ENCODE measurements at regions not wholly inside any gene's neighbourhood (a gene's known extent, or its start where the extent isn't known, plus 50 kb on each side); places are given as distances from the start of the nearest gene placed in this dataset.
"Not testable (repeated sequence)": the region's sequence is repeated elsewhere in the genome, so short reads cannot be mapped to it uniquely, and the experiment has no call there.

GRCh38 chr4:112708772-112709171, 71.8 kb downstream of the LARP7 start:
- no peak for DNase-seq

DNA sequence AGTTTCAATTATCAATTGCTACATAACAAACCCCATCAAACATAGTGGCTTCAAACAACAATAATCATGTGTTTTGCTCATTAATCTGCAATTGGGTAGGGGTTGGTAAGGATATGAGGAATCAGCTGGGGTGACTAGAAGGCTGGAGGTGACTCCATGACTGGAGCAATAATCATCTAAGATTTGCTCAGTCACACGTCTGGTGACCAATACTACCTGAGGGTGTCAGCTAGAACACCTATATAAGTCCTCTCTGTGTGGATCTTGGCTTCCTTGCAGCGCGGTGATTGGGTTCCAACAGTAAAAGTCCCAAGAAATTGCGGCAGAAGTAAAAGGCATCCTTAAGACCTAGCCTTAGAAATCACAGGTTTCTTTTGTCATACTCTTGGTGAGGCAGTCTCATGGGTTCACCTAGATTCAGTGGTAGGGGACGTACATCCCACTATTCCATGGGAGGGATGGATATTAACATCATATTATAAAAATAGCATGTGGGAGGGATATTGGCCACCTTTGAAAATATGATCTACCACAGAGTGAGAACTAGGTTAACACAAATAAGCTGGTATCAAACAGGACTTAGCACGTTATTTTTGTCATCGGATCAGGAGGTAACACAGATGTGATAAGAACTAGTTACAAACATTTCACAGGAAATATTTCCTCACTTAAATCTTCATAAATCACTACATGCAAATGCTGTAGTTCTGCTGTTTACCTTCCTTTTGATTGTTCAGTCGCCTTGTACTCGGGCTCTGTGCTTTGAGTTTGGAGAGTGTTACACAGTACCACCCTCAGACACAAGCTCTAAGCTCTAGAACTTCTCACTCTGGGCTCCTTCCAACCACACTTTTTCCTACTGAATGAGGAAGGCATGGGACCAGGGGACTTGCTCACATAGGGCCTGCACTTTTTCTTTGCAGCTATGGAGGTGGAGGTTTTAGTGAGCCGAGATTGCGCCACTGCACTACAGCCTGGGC, 78.3 kb downstream of the LARP7 start:
- no peak for DNase-seq

DNA sequence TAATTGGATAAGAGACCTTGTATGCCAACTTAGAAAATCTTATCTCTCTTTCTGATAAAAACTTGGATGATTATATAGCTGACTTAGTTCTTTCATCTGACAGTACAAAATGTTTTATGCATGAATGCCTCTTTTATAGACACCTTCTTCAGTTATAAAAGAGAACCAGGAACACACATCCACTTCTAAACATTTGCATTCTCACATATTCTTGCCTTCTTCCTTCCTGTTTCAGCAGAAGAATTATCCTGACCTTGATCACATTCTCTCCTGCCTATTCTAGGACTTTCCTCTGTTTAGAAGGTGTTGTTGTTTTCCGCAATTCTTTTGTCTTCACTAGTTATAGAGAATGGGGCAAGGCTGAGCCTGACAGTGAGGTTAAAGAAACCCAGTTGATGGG, 80.9 kb downstream of the LARP7 start:
- DNase-seq = no peak

- no peak for DNase-seq
Observed at GRCh38 chr4:112721627-112722026, 84.7 kb downstream of the LARP7 start.

- no peak for DNase-seq
Observed at GRCh38 chr4:112726041-112726440, 89.1 kb downstream of the LARP7 start.

DNA sequence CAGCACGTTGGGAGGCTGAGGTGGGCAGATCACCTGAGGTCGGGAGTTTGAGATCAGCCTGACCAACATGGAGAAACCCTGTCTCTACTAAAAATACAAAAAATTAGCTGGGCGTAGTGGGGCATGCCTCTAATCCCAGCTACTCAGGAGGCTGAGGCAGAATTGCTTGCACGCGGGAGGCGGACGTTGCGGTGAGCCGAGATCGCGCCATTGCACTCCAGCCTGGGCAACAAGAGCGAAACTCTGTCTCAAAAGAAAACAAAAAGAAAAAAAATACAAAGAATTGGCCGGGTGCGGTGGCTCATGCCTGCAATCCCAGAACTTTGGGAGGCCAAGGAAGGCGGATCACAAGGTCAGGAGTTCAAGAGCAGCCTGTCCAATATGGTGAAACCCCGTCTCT, 90.8 kb downstream of the LARP7 start:
- DNase-seq = not testable (repeated sequence)

GRCh38 chr4:112731715-112732114, 94.8 kb downstream of the LARP7 start:
- no peak for DNase-seq

GRCh38 chr4:112732142-112732541, 95.2 kb downstream of the LARP7 start:
- DNase-seq = no peak

- no peak for DNase-seq
Observed at GRCh38 chr4:112735474-112735951, 98.6 kb downstream of the LARP7 start.

DNA sequence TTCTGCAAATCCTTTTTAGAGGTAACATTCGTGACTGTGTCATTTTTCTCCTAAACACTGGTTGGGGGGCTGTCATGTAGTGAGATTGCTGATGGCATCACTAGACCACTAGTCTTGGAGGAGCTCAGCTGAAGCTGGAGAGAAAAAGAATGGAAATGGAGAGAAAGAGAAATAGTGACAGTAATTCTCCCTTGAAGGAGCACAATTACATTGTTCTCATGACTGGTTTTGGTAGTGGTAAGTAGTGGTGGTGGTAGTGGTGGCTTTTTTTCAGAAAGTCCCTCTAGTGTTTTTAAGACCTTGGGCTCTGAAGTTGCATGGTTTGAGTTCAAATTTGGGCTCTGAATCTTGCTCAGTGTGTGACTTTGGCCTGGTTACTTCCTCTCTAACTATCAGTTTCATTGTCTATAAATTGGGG, 99.8 kb downstream of the LARP7 start:
- no peak for DNase-seq

DNA sequence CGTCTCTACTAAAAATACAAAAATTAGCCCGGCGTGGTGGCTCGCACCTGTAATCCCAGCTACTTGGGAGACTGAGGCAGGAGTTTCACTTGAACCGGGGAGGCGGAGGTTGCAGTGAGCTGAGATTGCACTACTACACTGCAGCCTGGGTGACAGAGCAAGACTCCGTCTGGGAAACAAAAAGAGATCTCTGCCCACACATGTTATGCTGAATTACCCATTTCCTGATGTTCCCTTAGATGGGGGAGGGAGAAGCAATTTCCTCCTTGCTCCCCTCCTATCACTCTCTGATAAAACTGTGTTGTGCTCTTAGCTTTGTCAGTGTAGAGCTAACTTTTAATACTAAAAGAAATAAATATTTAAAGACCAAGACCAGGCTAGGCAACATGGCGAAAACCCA, 102.5 kb downstream of the LARP7 start:
- no peak for DNase-seq

- DNase-seq = no peak
Observed at GRCh38 chr4:112747036-112747435, 110.1 kb downstream of the LARP7 start.

- DNase-seq = no peak
Observed at GRCh38 chr4:112748352-112748878, 111.5 kb downstream of the LARP7 start.

DNA sequence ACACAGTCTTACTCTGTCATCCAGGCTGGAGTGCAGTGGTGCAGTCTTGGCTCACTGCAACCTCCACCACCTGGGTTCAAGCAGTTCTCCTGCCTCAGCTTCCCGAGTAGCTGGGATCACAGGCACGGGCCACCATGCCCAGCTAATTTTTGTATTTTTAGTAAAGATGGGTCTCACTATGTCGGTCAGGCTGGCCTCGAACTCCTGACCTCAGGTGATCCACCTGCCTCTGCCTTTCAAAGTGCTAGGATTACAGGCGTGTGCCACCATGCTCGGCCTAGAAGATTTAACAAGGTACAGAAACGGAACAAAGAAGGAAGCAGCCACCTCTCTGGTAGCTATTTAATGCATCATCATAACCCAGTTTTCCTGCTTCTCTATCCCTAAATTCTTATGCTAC, 113.8 kb downstream of the LARP7 start:
- DNase-seq = not testable (repeated sequence)

DNA sequence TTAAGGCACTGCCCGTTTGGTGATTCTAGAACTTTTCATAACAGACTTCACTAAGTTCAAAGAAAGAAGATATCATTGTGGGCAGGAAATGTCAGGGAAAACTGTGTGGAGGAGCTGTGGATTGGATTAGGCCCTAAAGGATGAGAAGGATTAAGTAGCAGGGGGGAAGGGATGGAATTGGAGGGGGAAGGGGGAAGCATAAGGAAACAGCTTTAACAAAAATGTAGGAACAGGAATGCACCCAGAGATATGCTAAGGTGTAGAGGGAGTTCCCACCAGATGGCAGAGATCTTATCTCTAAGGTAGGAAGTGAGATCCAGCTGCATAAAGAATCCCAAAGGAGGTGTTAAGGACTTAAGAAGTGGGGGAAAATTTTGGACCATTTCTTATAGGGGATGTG, 114.5 kb downstream of the LARP7 start:
- DNase-seq = no peak

GRCh38 chr4:112752061-112752460, 115.1 kb downstream of the LARP7 start:
- no peak for DNase-seq

DNA sequence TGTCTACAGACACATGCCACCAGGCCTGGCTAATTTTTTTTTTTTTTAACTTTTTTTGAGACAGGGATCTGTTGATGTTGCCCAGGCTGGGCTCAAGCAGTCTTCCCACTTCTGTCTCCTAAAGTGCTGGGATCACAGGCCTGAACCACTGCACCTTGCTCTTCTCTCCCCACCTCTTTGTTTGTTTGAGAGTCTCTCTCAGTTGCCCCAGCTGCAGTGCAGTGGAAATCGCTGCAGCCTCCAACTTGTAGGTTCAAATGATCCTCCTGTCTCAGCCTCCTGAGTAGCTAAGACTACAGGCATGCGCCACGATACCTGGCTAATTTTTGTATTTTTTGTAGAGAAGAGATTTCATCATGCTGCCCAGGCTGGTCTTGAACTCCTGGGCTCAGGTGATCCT, 115.6 kb downstream of the LARP7 start:
- DNase-seq = no peak

DNA sequence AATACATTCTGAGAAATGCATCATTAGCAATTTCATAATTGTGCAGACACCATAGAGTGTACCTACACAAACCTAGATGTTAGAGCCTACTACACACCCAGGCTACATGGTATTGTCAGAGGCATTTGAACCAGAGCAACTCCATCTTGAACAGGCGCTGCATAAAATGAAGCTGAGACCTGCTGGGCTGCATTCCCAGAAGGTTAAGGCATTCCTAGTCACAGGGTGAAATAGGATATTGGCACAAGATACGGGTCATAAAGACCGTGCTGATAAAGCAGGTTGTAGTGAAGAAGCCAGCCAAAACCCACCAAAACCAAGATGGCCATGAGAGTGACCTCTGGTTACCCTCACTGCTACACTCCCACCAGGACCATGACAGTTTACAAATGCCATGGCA, 116.4 kb downstream of the LARP7 start:
- no peak for DNase-seq

DNA sequence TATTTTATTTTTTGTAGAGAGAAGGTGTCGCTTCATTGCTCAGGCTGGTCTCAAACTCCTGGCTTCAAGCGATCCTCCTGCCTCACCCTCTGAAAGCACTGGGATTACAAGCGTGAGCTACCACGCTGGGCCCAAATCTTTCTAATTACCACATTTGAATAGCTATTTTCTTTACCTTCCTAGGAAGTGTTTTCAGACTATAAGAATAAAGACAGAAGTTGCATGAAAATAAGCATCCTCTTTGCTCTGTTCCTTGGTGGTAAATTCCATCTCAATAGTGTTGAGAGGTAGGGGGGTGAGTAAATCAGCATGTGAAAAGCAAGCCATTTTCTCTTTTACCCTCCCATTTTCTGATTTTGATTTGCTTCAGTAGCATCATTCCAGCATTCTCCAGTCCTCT, 122.4 kb downstream of the LARP7 start:
- no peak for DNase-seq

DNA sequence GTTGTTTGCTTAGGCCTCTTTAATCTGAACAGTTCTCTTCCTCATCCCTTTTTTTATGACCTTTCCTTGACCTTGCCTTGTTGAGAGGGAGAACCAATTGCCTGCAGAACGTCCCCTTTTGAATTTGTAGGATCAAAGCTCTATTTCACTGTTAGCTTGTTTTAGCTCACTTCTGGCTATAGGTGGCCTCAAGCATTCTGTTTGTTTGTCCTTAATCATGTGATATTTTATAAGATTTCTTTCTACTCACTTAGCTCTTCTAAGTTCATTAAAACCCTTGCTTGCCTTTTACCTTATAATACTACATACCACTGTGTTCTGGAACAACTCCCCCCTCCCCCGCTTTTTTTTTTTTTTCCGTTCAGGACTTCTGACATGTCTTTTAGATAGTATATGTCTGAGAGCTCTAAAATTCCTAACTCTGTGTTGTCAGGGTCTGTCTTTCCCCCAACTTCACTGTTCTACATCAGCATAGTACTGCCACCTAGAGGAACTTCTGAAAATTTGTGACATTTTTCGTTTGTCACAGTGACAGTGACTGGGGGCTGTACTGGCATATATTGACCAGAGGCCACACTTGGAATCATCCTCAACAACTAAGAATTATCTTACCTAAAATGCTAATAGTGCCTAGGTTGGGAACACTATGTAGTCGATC, 128.5 kb downstream of the LARP7 start:
- no peak for DNase-seq

GRCh38 chr4:112766422-112766821, 129.5 kb downstream of the LARP7 start:
- peak in 7 of 58 donors; percentile 2 to 27 (median 5) for DNase-seq

DNA sequence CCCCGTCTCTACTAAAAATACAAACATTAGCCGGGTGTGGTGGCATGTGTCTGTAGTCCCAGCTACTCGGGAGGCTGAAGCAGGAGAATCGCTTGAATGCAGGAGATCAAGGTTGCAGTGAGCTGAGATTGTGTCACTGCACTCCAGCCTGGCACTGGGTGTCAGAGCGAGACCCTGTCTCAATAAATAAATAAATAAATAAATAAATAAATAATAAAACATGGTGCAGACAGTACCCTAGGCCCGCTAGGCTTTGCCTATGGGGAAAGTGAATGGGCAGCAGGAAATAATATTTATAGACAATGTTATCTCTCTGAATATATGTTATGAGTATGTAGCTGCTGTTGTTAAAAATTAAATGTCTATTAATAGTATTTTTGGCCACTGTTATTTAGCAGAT, 130.4 kb downstream of the LARP7 start:
- no peak for DNase-seq
